ENCODE measurements at regions not wholly inside any gene's neighbourhood (a gene's known extent, or its start where the extent isn't known, plus 50 kb on each side); places are given as distances from the start of the nearest gene placed in this dataset.

- Histone ChIP-seq H2AFZ (ENCODE audit: low read length) (no peak overlapping the region), H2BK12ac (ENCODE audit: low read length) (no peak overlapping the region), H3K18ac (ENCODE audit: low read length) (no peak overlapping the region), H3K27ac (replicated peaks; ENCODE audit: low read length) (no peak overlapping the region), H3K23ac (ENCODE audit: low read depth, low read length, poor library complexity) (no peak overlapping the region), H3K27me3 (ENCODE audit: control insufficient read depth in 3 of 3, insufficient read depth in 3 of 3, low read depth in 1 of 3, low read length in 3 of 3) (no peaks in the 10 kb centered on the region), H2BK120ac (ENCODE audit: low read depth, low read length) (no peak overlapping the region), H3K4ac (ENCODE audit: low read length) (no peak overlapping the region), H3K79me1 (ENCODE audit: low read depth, low read length) (no peaks in the 10 kb centered on the region), H2BK5ac (ENCODE audit: low read length) (no peak overlapping the region), H2BK15ac (ENCODE audit: low read length) (no peak overlapping the region), H4K8ac (ENCODE audit: low read depth, low read length) (no peak overlapping the region), H3K9me3 (replicated peaks in 1 of 2; ENCODE audit: control insufficient read depth in 2 of 2, insufficient read depth in 1 of 2, low read depth in 1 of 2, low read length in 2 of 2) (no peaks in the 10 kb centered on the region), H3K4me2 (ENCODE audit: insufficient read depth, low read length, poor library complexity, severe bottlenecking) (no peak overlapping the region), H3K4me3 (ENCODE audit: low read length in 2 of 2) (no peak overlapping the region), H4K91ac (ENCODE audit: low read depth, low read length, poor library complexity) (no peak overlapping the region), H3K4me1 (ENCODE audit: control insufficient read depth in 2 of 2, insufficient read depth in 1 of 2, low read depth in 1 of 2, low read length in 2 of 2) (no peaks in the 10 kb centered on the region), H3K9ac (ENCODE audit: low read depth, low read length, poor library complexity) (no peak overlapping the region), H2AK5ac (ENCODE audit: low read depth, low read length) (no peak overlapping the region), H3K14ac (ENCODE audit: low read length) (no peak overlapping the region), H3K36me3 (replicated peaks in 1 of 2; ENCODE audit: control insufficient read depth in 2 of 2, insufficient read depth in 2 of 2, low read length in 2 of 2) (no peaks in the 10 kb centered on the region)
- WGBS, 2 donors (ENCODE audit: extremely low coverage in 2 of 2, insufficient read length in 2 of 2, insufficient replicate concordance in 1 of 2): no CpG with 5 or more reads among the region's 4 CpGs
- DNase-seq (ENCODE audit: low spot score): no peak
These were observed 200.0 kb upstream of the TOPAZ1 start for GRCh38 chr3:44041726-44042125.

DNA sequence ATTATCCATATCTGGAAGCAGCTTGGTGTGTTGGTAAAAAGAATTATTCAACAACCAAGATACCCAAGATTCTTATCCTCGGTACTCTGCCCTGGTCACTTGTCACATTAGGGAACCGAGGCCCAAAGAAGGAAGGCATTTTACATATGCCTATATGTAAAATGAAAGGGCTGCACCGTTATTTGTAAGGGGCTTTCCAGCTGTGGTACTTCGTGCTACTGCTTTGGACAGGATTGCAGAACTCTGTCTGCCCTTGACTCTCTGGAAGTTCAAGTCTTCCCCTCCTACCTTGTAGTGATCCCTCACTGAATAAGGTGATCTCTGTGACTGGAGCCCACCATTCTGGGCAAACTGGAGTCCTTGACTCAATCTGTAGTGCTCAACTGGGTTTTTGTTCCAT lies 198.9 kb upstream of the TOPAZ1 start:
- no peak overlapping the region for H3K4me2 ChIP-seq (ENCODE audit: insufficient read depth, low read length, poor library complexity, severe bottlenecking)
- H2BK120ac ChIP-seq (ENCODE audit: low read depth, low read length): no peak overlapping the region
- no peak overlapping the region for H3K18ac ChIP-seq (ENCODE audit: low read length)
- H2BK5ac ChIP-seq (ENCODE audit: low read length): no peak overlapping the region
- DNase-seq (ENCODE audit: low spot score): no peak
- H3K14ac ChIP-seq (ENCODE audit: low read length): no peak overlapping the region
- no peak overlapping the region for H2AK5ac ChIP-seq (ENCODE audit: low read depth, low read length)
- no peak overlapping the region for H3K9ac ChIP-seq (ENCODE audit: low read depth, low read length, poor library complexity)
- H3K4ac ChIP-seq (ENCODE audit: low read length): no peak overlapping the region
- H3K79me1 ChIP-seq (ENCODE audit: low read depth, low read length): no peaks in the 10 kb centered on the region
- H4K91ac ChIP-seq (ENCODE audit: low read depth, low read length, poor library complexity): no peak overlapping the region
- WGBS, 2 donors (ENCODE audit: extremely low coverage in 2 of 2, insufficient read length in 2 of 2, insufficient replicate concordance in 1 of 2): no CpG with 5 or more reads among the region's 4 CpGs
- H3K4me1 ChIP-seq (ENCODE audit: control insufficient read depth in 2 of 2, insufficient read depth in 1 of 2, low read depth in 1 of 2, low read length in 2 of 2): peaks cover 0 to under 1% of the 10 kb centered on the region in 2 donors
- no peak overlapping the region for H2BK12ac ChIP-seq (ENCODE audit: low read length)
- no peak overlapping the region for H2BK15ac ChIP-seq (ENCODE audit: low read length)
- H3K4me3 ChIP-seq (ENCODE audit: low read length in 2 of 2): no peak overlapping the region
- no peak overlapping the region for H2AFZ ChIP-seq (ENCODE audit: low read length)
- H4K8ac ChIP-seq (ENCODE audit: low read depth, low read length): no peak overlapping the region
- no peaks in the 10 kb centered on the region for H3K9me3 ChIP-seq (replicated peaks in 1 of 2; ENCODE audit: control insufficient read depth in 2 of 2, insufficient read depth in 1 of 2, low read depth in 1 of 2, low read length in 2 of 2)
- no peaks in the 10 kb centered on the region for H3K36me3 ChIP-seq (replicated peaks in 1 of 2; ENCODE audit: control insufficient read depth in 2 of 2, insufficient read depth in 2 of 2, low read length in 2 of 2)
- H3K27ac ChIP-seq (replicated peaks; ENCODE audit: low read length): no peak overlapping the region
- H3K27me3 ChIP-seq (ENCODE audit: control insufficient read depth in 3 of 3, insufficient read depth in 3 of 3, low read depth in 1 of 3, low read length in 3 of 3): no peaks in the 10 kb centered on the region
- H3K23ac ChIP-seq (ENCODE audit: low read depth, low read length, poor library complexity): no peak overlapping the region

GRCh38 chr3:44045476-44046275 lies 196.0 kb upstream of the TOPAZ1 start:
- no peak overlapping the region for H2BK120ac ChIP-seq (ENCODE audit: low read depth, low read length)
- H4K91ac ChIP-seq (ENCODE audit: low read depth, low read length, poor library complexity): no peak overlapping the region
- no peak overlapping the region for H3K23ac ChIP-seq (ENCODE audit: low read depth, low read length, poor library complexity)
- no peak overlapping the region for H3K18ac ChIP-seq (ENCODE audit: low read length)
- no peak overlapping the region for H2AFZ ChIP-seq (ENCODE audit: low read length)
- no peak overlapping the region for H3K4me2 ChIP-seq (ENCODE audit: insufficient read depth, low read length, poor library complexity, severe bottlenecking)
- no peak overlapping the region for H3K14ac ChIP-seq (ENCODE audit: low read length)
- H3K9me3 ChIP-seq (replicated peaks in 1 of 2; ENCODE audit: control insufficient read depth in 2 of 2, insufficient read depth in 1 of 2, low read depth in 1 of 2, low read length in 2 of 2): no peaks in the 10 kb centered on the region
- no peak overlapping the region for H3K4ac ChIP-seq (ENCODE audit: low read length)
- H3K27me3 ChIP-seq (ENCODE audit: control insufficient read depth in 3 of 3, insufficient read depth in 3 of 3, low read depth in 1 of 3, low read length in 3 of 3): no peaks in the 10 kb centered on the region
- H3K36me3 ChIP-seq (replicated peaks in 1 of 2; ENCODE audit: control insufficient read depth in 2 of 2, insufficient read depth in 2 of 2, low read length in 2 of 2): no peaks in the 10 kb centered on the region
- H3K9ac ChIP-seq (ENCODE audit: low read depth, low read length, poor library complexity): no peak overlapping the region
- H3K4me3 ChIP-seq (ENCODE audit: low read length in 2 of 2): no peak overlapping the region
- H3K4me1 ChIP-seq (ENCODE audit: control insufficient read depth in 2 of 2, insufficient read depth in 1 of 2, low read depth in 1 of 2, low read length in 2 of 2): peaks cover 0 to 17% of the 10 kb centered on the region in 2 donors
- H2BK15ac ChIP-seq (ENCODE audit: low read length): no peak overlapping the region
- no CpG with 5 or more reads among the region's 4 CpGs for WGBS, 2 donors (ENCODE audit: extremely low coverage in 2 of 2, insufficient read length in 2 of 2, insufficient replicate concordance in 1 of 2)
- no peak overlapping the region for H4K8ac ChIP-seq (ENCODE audit: low read depth, low read length)
- H2BK12ac ChIP-seq (ENCODE audit: low read length): no peak overlapping the region
- no peaks in the 10 kb centered on the region for H3K79me1 ChIP-seq (ENCODE audit: low read depth, low read length)
- no peak overlapping the region for H2BK5ac ChIP-seq (ENCODE audit: low read length)
- no peak for DNase-seq (ENCODE audit: low spot score)
- no peak overlapping the region for H2AK5ac ChIP-seq (ENCODE audit: low read depth, low read length)
- H3K27ac ChIP-seq (replicated peaks; ENCODE audit: low read length): no peak overlapping the region

GRCh38 chr3:44047796-44048195 lies 193.9 kb upstream of the TOPAZ1 start:
- no CpG with 5 or more reads among the region's 3 CpGs for WGBS, 2 donors (ENCODE audit: extremely low coverage in 2 of 2, insufficient read length in 2 of 2, insufficient replicate concordance in 1 of 2)

More at GRCh38 chr3:44047796-44048195, 193.9 kb upstream of the TOPAZ1 start:
- H3K79me1 ChIP-seq (ENCODE audit: low read depth, low read length): no peaks in the 10 kb centered on the region
- no peak overlapping the region for H2AK5ac ChIP-seq (ENCODE audit: low read depth, low read length)
- no peak for DNase-seq (ENCODE audit: low spot score)
- no peak overlapping the region for H3K4ac ChIP-seq (ENCODE audit: low read length)
- no peak overlapping the region for H4K91ac ChIP-seq (ENCODE audit: low read depth, low read length, poor library complexity)
- peaks cover 0 to 18% of the 10 kb centered on the region in 2 donors for H3K4me1 ChIP-seq (ENCODE audit: control insufficient read depth in 2 of 2, insufficient read depth in 1 of 2, low read depth in 1 of 2, low read length in 2 of 2)
- H3K23ac ChIP-seq (ENCODE audit: low read depth, low read length, poor library complexity): no peak overlapping the region
- no peak overlapping the region for H3K4me3 ChIP-seq (ENCODE audit: low read length in 2 of 2)
- no peak overlapping the region for H3K9ac ChIP-seq (ENCODE audit: low read depth, low read length, poor library complexity)
- no peaks in the 10 kb centered on the region for H3K27me3 ChIP-seq (ENCODE audit: control insufficient read depth in 3 of 3, insufficient read depth in 3 of 3, low read depth in 1 of 3, low read length in 3 of 3)
- no peak overlapping the region for H2BK5ac ChIP-seq (ENCODE audit: low read length)
- H2BK15ac ChIP-seq (ENCODE audit: low read length): no peak overlapping the region
- no peak overlapping the region for H3K14ac ChIP-seq (ENCODE audit: low read length)
- no peak overlapping the region for H2AFZ ChIP-seq (ENCODE audit: low read length)
- H3K36me3 ChIP-seq (replicated peaks in 1 of 2; ENCODE audit: control insufficient read depth in 2 of 2, insufficient read depth in 2 of 2, low read length in 2 of 2): no peaks in the 10 kb centered on the region
- H3K4me2 ChIP-seq (ENCODE audit: insufficient read depth, low read length, poor library complexity, severe bottlenecking): no peak overlapping the region
- H3K9me3 ChIP-seq (replicated peaks in 1 of 2; ENCODE audit: control insufficient read depth in 2 of 2, insufficient read depth in 1 of 2, low read depth in 1 of 2, low read length in 2 of 2): no peaks in the 10 kb centered on the region
- H4K8ac ChIP-seq (ENCODE audit: low read depth, low read length): no peak overlapping the region
- no peak overlapping the region for H3K18ac ChIP-seq (ENCODE audit: low read length)
- H2BK12ac ChIP-seq (ENCODE audit: low read length): no peak overlapping the region
- H3K27ac ChIP-seq (replicated peaks; ENCODE audit: low read length): no peak overlapping the region
- H2BK120ac ChIP-seq (ENCODE audit: low read depth, low read length): no peak overlapping the region

Data from neuronal stem cell (in vitro differentiated cells).